GM18502 (cell line): ENCODE measurements at regions not wholly inside any gene's neighbourhood (a gene's known extent, or its start where the extent isn't known, plus 50 kb on each side); places are given as distances from the start of the nearest gene placed in this dataset.
"Not testable (repeated sequence)": the region's sequence is repeated elsewhere in the genome, so short reads cannot be mapped to it uniquely, and the experiment has no call there.

Source experiments
- ATAC-seq: cut with Tn5 transposase; IDR thresholded peaks from one replicate; pipeline ENCODE4 v1.9.1; 2021; ENCODE audit warnings: mild to moderate bottlenecking; ENCODE audit not compliant: unreplicated experiment, poor library complexity

GRCh38 chr20:29761621-29762385, 1495.7 kb upstream of the DEFB115 start:
- ATAC-seq, result not testable (repeated sequence)

- no peak for ATAC-seq
Measured at GRCh38 chr20:29762620-29763019, 1494.8 kb upstream of the DEFB115 start.

GRCh38 chr20:29763821-29764511, 1493.5 kb upstream of the DEFB115 start:
- no peak for ATAC-seq

- not testable (repeated sequence) for ATAC-seq
Measured at GRCh38 chr20:29764922-29765610, 1492.4 kb upstream of the DEFB115 start.

- ATAC-seq, result not testable (repeated sequence)
Measured at GRCh38 chr20:29778033-29778432, 1479.4 kb upstream of the DEFB115 start.

- ATAC-seq, result not testable (repeated sequence)
Measured at GRCh38 chr20:29781217-29781616, 1476.2 kb upstream of the DEFB115 start.

GRCh38 chr20:29781891-29782290, 1475.6 kb upstream of the DEFB115 start:
- ATAC-seq, result not testable (repeated sequence)

- ATAC-seq, result not testable (repeated sequence)
Measured at GRCh38 chr20:29787456-29787855, 1470.0 kb upstream of the DEFB115 start.

GRCh38 chr20:29790510-29790909, 1467.0 kb upstream of the DEFB115 start:
- ATAC-seq, result no peak

- ATAC-seq, result not testable (repeated sequence)
Measured at GRCh38 chr20:29831508-29831907, 1426.0 kb upstream of the DEFB115 start.

- ATAC-seq, result not testable (repeated sequence)
Measured at GRCh38 chr20:29868014-29868413, 1389.5 kb upstream of the DEFB115 start.

GRCh38 chr20:29868688-29869087, 1388.8 kb upstream of the DEFB115 start:
- not testable (repeated sequence) for ATAC-seq

- not testable (repeated sequence) for ATAC-seq
Measured at GRCh38 chr20:29871816-29872215, 1385.6 kb upstream of the DEFB115 start.

GRCh38 chr20:29873946-29874345, 1383.5 kb upstream of the DEFB115 start:
- ATAC-seq, result no peak

- ATAC-seq, result no peak
Measured at GRCh38 chr20:29874476-29875202, 1382.8 kb upstream of the DEFB115 start.

- ATAC-seq, result not testable (repeated sequence)
Measured at GRCh38 chr20:29875321-29876083, 1382.0 kb upstream of the DEFB115 start.

- ATAC-seq, result not testable (repeated sequence)
Measured at GRCh38 chr20:29876084-29876910, 1381.2 kb upstream of the DEFB115 start.

- ATAC-seq, result no peak
Measured at GRCh38 chr20:29876911-29877285, 1380.6 kb upstream of the DEFB115 start.
